Muscle of arm (tissue), 1 donor: ENCODE measurements at regions not wholly inside any gene's neighbourhood (a gene's known extent, or its start where the extent isn't known, plus 50 kb on each side); places are given as distances from the start of the nearest gene placed in this dataset.

Experiments used
- DNase-seq: peaks from one replicate; pipeline ENCODE4 v3.0.0-alpha.2; 2013

GRCh38 chr13:107331359-107331758 is 763.4 kb upstream of the ARGLU1 start:
- DNase-seq = no peak

- no peak for DNase-seq
Measured at GRCh38 chr13:107330484-107330883, 762.5 kb upstream of the ARGLU1 start.

GRCh38 chr13:107329991-107330390 is 762.1 kb upstream of the ARGLU1 start:
- no peak for DNase-seq

- DNase-seq = no peak
Measured at GRCh38 chr13:107324416-107325204, 756.7 kb upstream of the ARGLU1 start.

- DNase-seq = no peak
Measured at GRCh38 chr13:107322228-107322627, 754.3 kb upstream of the ARGLU1 start.

GRCh38 chr13:107305178-107305577 is 737.2 kb upstream of the ARGLU1 start:
- no peak for DNase-seq

- DNase-seq = no peak
Measured at GRCh38 chr13:107301724-107302374, 733.9 kb upstream of the ARGLU1 start.

GRCh38 chr13:107299717-107300116 is 731.8 kb upstream of the ARGLU1 start:
- DNase-seq = no peak

- DNase-seq = no peak
Measured at GRCh38 chr13:107296804-107297203, 728.9 kb upstream of the ARGLU1 start.

- DNase-seq = no peak
Measured at GRCh38 chr13:107295416-107296140, 727.6 kb upstream of the ARGLU1 start.

- DNase-seq = no peak
Measured at GRCh38 chr13:107293924-107294323, 726.0 kb upstream of the ARGLU1 start.

GRCh38 chr13:107291875-107292274 is 723.9 kb upstream of the ARGLU1 start:
- no peak for DNase-seq

GRCh38 chr13:107289540-107289939 is 721.6 kb upstream of the ARGLU1 start:
- DNase-seq = no peak

GRCh38 chr13:107284173-107284572 is 716.2 kb upstream of the ARGLU1 start:
- no peak for DNase-seq

GRCh38 chr13:107277911-107278310 is 710.0 kb upstream of the ARGLU1 start:
- no peak for DNase-seq

- no peak for DNase-seq
Measured at GRCh38 chr13:107276936-107277335, 709.0 kb upstream of the ARGLU1 start.

GRCh38 chr13:107275945-107276614 is 708.1 kb upstream of the ARGLU1 start:
- DNase-seq = no peak

GRCh38 chr13:107275312-107275711 is 707.4 kb upstream of the ARGLU1 start:
- no peak for DNase-seq

- peak; percentile 25 for DNase-seq
Measured at GRCh38 chr13:107271227-107271626, 703.3 kb upstream of the ARGLU1 start.

GRCh38 chr13:107266657-107267056 is 698.7 kb upstream of the ARGLU1 start:
- no peak for DNase-seq

- DNase-seq = no peak
Measured at GRCh38 chr13:107258599-107259187, 690.8 kb upstream of the ARGLU1 start.

- DNase-seq = no peak
Measured at GRCh38 chr13:107254392-107254791, 686.5 kb upstream of the ARGLU1 start.
